T-helper 1 cell (primary cell): ENCODE measurements at regions not wholly inside any gene's neighbourhood (a gene's known extent, or its start where the extent isn't known, plus 50 kb on each side); places are given as distances from the start of the nearest gene placed in this dataset.

ENCODE experiments used
- DNase-seq, 5 donors: peaks; one replicate each; pipeline ENCODE4 v3.0.0-alpha.2; 2012 to 2020

DNA sequence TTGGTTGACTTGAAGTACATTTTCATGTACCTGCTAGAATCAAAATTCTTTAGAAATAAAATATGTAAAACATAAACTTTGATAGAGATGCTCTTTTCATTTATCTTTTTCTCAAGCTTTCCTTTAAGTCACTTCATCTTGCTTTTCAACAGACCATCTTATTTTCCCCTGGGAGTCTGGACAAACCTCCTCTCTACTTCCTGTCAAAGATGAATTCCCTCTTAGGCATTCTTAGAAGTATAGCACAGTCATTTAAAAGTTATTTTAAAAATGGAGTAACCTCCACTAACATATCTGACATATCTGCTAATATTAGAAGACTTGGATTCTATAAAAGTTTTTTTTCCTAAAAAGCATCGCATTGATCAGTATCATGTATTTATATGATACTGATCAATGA, 84.8 kb upstream of the PAX6 start:
- no peak for DNase-seq

- DNase-seq = no peak
Observed at GRCh38 chr11:31887180-31887579, 76.1 kb upstream of the PAX6 start.

- DNase-seq = no peak
Observed at GRCh38 chr11:31884080-31884479, 73.0 kb upstream of the PAX6 start.

GRCh38 chr11:31883435-31883834, 72.3 kb upstream of the PAX6 start:
- no peak for DNase-seq

- no peak for DNase-seq
Observed at GRCh38 chr11:31882951-31883392, 71.8 kb upstream of the PAX6 start.

DNA sequence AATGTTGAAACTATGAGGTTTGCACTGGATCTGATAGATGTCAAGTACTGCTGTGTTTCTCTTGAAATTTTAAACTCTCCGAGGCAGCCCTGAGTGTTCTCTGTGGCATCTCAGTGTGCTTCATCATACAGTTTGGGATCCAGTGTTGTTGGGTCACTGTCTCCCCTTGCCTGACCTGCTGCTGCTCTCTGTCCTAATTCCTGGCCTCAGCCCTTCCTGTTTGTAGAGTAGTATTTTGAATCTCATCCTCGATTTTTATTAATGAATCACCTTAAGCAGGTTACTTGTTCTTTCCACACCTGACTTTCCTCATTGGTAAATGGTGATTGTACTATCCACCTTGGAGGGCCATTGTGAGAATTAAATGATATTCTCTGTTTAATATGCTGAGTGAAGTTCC, 70.7 kb upstream of the PAX6 start:
- no peak for DNase-seq

DNA sequence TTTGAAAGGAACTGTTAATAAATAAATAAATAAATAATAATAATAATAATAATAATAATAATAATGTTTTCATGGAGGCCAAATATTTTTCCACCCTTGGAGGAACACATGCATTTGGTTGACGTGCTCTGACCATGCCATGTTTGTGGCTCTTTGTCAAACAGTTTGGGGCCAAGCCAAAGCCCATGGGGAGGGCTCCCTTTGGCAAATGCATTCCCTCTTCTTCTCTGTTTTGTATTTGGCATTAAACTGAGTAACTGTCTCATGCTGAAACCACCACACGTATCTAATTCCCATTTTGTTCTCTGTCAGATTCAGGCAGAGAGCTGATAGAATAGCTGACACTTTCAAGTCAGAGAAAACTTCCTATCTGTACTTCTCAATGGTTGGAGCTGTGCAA, 68.6 kb upstream of the PAX6 start:
- no peak for DNase-seq

- no peak for DNase-seq
Observed at GRCh38 chr11:31877863-31878262, 66.7 kb upstream of the PAX6 start.

- no peak for DNase-seq
Observed at GRCh38 chr11:31877083-31877482, 66.0 kb upstream of the PAX6 start.

- no peak for DNase-seq
Observed at GRCh38 chr11:31875866-31876560, 64.9 kb upstream of the PAX6 start.

GRCh38 chr11:31874631-31875191, 63.6 kb upstream of the PAX6 start:
- DNase-seq = no peak

DNA sequence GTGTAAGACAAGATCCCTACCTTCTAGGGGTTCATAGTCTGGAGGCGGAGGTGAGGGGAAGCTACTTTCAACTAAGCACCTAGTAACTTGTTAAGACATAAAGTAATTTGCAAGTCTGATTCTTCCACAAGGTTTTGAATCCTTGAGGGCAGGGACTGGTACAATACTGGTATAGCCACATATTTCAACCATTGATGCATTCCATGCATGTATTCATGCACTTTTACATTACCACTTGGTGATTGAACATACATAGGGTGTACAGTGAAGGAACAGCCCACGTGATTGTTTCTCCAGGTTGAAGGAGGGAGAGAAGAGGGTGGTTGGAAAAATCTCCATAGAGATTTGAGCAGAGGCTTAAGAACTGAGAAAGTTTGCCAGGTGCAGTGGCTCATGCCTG, 62.0 kb upstream of the PAX6 start:
- DNase-seq = no peak

DNA sequence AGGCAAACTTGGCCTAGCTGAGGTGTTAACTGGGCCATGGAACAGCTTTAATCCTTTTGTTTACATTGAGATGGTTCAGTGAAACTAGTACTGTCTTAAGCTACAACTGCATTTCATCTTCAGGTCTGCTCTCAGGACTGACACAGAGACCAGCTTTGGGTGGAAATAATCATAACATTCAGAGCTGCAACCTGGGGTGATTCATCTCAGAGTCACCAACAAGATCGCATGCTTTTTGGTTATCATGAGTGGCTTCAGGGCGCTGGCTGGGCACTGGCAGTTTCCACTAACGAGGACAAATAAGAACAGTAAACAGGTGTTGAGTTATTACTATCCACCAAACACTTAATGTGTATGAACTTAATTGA, 60.9 kb upstream of the PAX6 start:
- DNase-seq = no peak

DNA sequence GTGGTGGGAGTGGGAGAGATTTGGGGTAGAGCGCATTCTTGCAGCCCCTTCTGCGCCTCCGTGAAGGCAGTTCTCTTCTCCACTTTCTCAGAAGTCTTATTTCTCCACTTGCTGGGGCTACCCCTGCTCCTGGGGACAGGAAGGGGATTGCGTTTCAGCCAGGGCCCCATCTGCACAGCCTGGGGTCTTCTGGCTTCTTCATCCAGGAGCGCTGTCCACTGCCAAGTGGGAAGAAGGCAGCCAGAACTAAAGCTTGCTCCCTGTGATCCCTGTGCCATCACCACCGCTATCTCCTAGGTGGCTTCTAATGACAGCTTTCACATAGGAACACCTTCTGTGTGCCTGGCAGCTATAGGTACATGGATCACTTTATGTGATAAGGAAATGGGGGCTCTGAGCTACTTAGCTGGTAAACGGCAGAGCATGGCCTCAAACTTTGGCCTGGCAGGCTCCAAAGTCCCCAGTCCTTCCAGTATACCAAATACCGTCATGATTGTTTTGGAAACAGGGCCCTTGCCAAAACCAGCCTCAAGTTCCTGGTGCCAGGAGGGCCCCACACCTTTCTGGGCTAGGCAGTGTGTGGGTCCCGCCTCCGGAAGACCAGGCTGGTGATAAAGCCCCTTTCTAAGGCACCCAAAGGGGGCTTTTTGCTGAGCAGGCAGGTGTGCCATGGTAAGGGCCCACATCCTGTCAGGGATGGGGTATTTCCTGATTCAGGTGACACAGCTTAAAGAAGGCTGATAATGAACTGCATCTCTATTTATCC, 60.4 kb upstream of the PAX6 start:
- no peak for DNase-seq

- DNase-seq = peak in 2 of 5 donors; percentile 2 to 6
Observed at GRCh38 chr11:31870609-31871309, 59.6 kb upstream of the PAX6 start.

- no peak for DNase-seq
Observed at GRCh38 chr11:31869986-31870385, 58.9 kb upstream of the PAX6 start.

GRCh38 chr11:31865606-31866300, 54.6 kb upstream of the PAX6 start:
- DNase-seq = no peak

- DNase-seq = no peak
Observed at GRCh38 chr11:31863170-31863832, 52.2 kb upstream of the PAX6 start.

- no peak for DNase-seq
Observed at GRCh38 chr11:31861011-31861410, 49.9 kb upstream of the PAX6 start.
